ENCODE measurements at regions not wholly inside any gene's neighbourhood (a gene's known extent, or its start where the extent isn't known, plus 50 kb on each side); places are given as distances from the start of the nearest gene placed in this dataset.
"Not testable (repeated sequence)": the region's sequence is repeated elsewhere in the genome, so short reads cannot be mapped to it uniquely, and the experiment has no call there.

- DNase-seq, result no peak
These were observed 619.2 kb downstream of the C6orf118 start for GRCh38 chr6:164690241-164690640.

GRCh38 chr6:164665328-164665727 is 644.1 kb downstream of the C6orf118 start:
- no peak for DNase-seq

- DNase-seq, result no peak
These were observed 645.8 kb downstream of the C6orf118 start for GRCh38 chr6:164663634-164664033.

- no peak for DNase-seq
These were observed 647.7 kb downstream of the C6orf118 start for GRCh38 chr6:164661716-164662115.

GRCh38 chr6:164660781-164661180 is 648.6 kb downstream of the C6orf118 start:
- DNase-seq, result no peak

- DNase-seq, result peak in 2 of 3 experiments; percentile 21 to 45
These were observed 668.4 kb downstream of the C6orf118 start for GRCh38 chr6:164640956-164641355.

- peak in 1 of 3 experiments; percentile 16 for DNase-seq
These were observed 681.0 kb downstream of the C6orf118 start for GRCh38 chr6:164628302-164628931.

- DNase-seq, result no peak
These were observed 692.4 kb downstream of the C6orf118 start for GRCh38 chr6:164616917-164617524.

GRCh38 chr6:164612751-164613150 is 696.7 kb downstream of the C6orf118 start:
- peak in 1 of 3 experiments; percentile 24 for DNase-seq

GRCh38 chr6:164610859-164611258 is 698.5 kb downstream of the C6orf118 start:
- DNase-seq, result not testable (repeated sequence)

GRCh38 chr6:164602415-164602814 is 707.0 kb downstream of the C6orf118 start:
- not testable (repeated sequence) for DNase-seq

GRCh38 chr6:164581563-164581962 is 727.8 kb downstream of the C6orf118 start:
- no peak for DNase-seq

- DNase-seq, result no peak
These were observed 730.4 kb downstream of the C6orf118 start for GRCh38 chr6:164579035-164579434.

GRCh38 chr6:164578616-164579015 is 730.8 kb downstream of the C6orf118 start:
- DNase-seq, result no peak

GRCh38 chr6:164570801-164571200 is 738.6 kb downstream of the C6orf118 start:
- DNase-seq, result no peak

GRCh38 chr6:164569509-164569908 is 739.9 kb downstream of the C6orf118 start:
- no peak for DNase-seq

GRCh38 chr6:164563924-164564323 is 745.5 kb downstream of the C6orf118 start:
- DNase-seq, result no peak

GRCh38 chr6:164561656-164562055 is 747.7 kb downstream of the C6orf118 start:
- DNase-seq, result no peak

- DNase-seq, result no peak
These were observed 754.5 kb downstream of the C6orf118 start for GRCh38 chr6:164554700-164555476.

GRCh38 chr6:164554226-164554625 is 755.2 kb downstream of the C6orf118 start:
- DNase-seq, result no peak

- DNase-seq, result no peak
These were observed 757.7 kb downstream of the C6orf118 start for GRCh38 chr6:164551706-164552105.

- DNase-seq, result no peak
These were observed 762.3 kb downstream of the C6orf118 start for GRCh38 chr6:164547076-164547475.

GRCh38 chr6:164546263-164546662 is 763.1 kb downstream of the C6orf118 start:
- no peak for DNase-seq
